B cell (primary cell): ENCODE measurements at regions not wholly inside any gene's neighbourhood (a gene's known extent, or its start where the extent isn't known, plus 50 kb on each side); places are given as distances from the start of the nearest gene placed in this dataset.

ENCODE experiments used
- ATAC-seq: fragments of 200-7000 bp; cut with Tn5 transposase; one replicate; pipeline ENCODE4 v1.10.0; 2021; ENCODE audit warnings: low read depth, mild to moderate bottlenecking, moderate number of reproducible peaks, moderate library complexity
- CTCF ChIA-PET: fragments of 350-600 bp; sonication (Branson Sonifier 250); formaldehyde crosslinking; loops from one replicate; lab custom pipeline; 2021; ENCODE audit warnings: antibody characterized with exemption, inconsistent platforms; lab: Charles Lee
- POLR2A ChIA-PET: fragments of 350-600 bp; sonication (Branson Sonifier 250); formaldehyde crosslinking; loops from one replicate; lab custom pipeline; 2021; ENCODE audit warnings: antibody characterized with exemption; lab: Charles Lee
- DNase-seq: peaks from one replicate; pipeline ENCODE4 v3.0.0; 2013
- H2AFZ ChIP-seq: 2 replicates; pipeline ENCODE4 v1.6.1; 2012; ENCODE audit warnings: mild to moderate bottlenecking, low read depth, low read length; ENCODE audit not compliant: insufficient read depth, poor library complexity, severe bottlenecking
- H3K27ac ChIP-seq, 2 donors: 1 replicate in 1 of 2; 2 replicates in 1 of 2; pipeline ENCODE4 v1.5.1; 2012 to 2013; ENCODE audit warnings: low read length in 2 of 2, mild to moderate bottlenecking in 2 of 2, moderate library complexity in 1 of 2
- H3K27me3 ChIP-seq, 4 experiments: fragments of 200-600 bp in 1 of 4; sonication (generic) in 1 of 4; replicated peaks in 1 of 4; 1 replicate in 2 of 4; 2 replicates in 2 of 4; pipeline versions ENCODE4 v1.6.1 to v1.7.0; 2013 to 2016; ENCODE audit warnings: low read length in 3 of 4, mild to moderate bottlenecking in 2 of 4, mixed read lengths in 1 of 4, moderate library complexity in 1 of 4; ENCODE audit not compliant: insufficient read depth in 4 of 4, control insufficient read depth in 3 of 4; ENCODE audit errors: control extremely low read depth in 1 of 4
- H3K36me3 ChIP-seq, 2 experiments: replicated peaks in 1 of 2; 1 replicate in 1 of 2; 2 replicates in 1 of 2; pipeline versions ENCODE4 v1.6.1 to v1.7.1; 2013; ENCODE audit warnings: low read length in 1 of 2; ENCODE audit not compliant: insufficient read depth in 2 of 2, control insufficient read depth in 1 of 2; ENCODE audit errors: control extremely low read depth in 1 of 2, extremely low read depth in 1 of 2
- H3K4me1 ChIP-seq, 2 donors: fragments of 200-600 bp in 1 of 2; sonication (generic) in 1 of 2; 1 replicate in 1 of 2; 2 replicates in 1 of 2; pipeline versions ENCODE4 v1.5.1 to v1.6.1; 2013 to 2017; ENCODE audit warnings: low read length in 2 of 2; ENCODE audit not compliant: control insufficient read depth in 2 of 2, insufficient read depth in 2 of 2
- H3K4me2 ChIP-seq: replicated peaks from 2 replicates; pipeline ENCODE3; 2012; ENCODE audit warnings: mild to moderate bottlenecking, low read depth, low read length; ENCODE audit not compliant: poor library complexity, severe bottlenecking
- H3K4me3 ChIP-seq, 5 experiments: fragments of 200-600 bp in 1 of 5; sonication (generic) in 1 of 5; 1 replicate in 3 of 5; 2 replicates in 2 of 5; pipeline versions ENCODE4 v1.5.1 to v1.7.0; 2011 to 2016; ENCODE audit warnings: low read length in 4 of 5, mild to moderate bottlenecking in 4 of 5, low read depth in 2 of 5, control low read depth in 1 of 5, moderate library complexity in 1 of 5; ENCODE audit not compliant: insufficient read depth in 1 of 5; ENCODE audit errors: control extremely low read depth in 1 of 5, extremely low read depth in 1 of 5
- H3K79me2 ChIP-seq: fragments of 200-600 bp; sonication (generic); one replicate; pipeline ENCODE4 v1.6.0; 2016; ENCODE audit warnings: low read length; ENCODE audit not compliant: control insufficient read depth, insufficient read depth
- H3K9ac ChIP-seq: fragments of 200-600 bp; sonication (generic); 2 replicates; pipeline ENCODE4 v1.6.1; 2017; ENCODE audit warnings: mild to moderate bottlenecking, low read length, moderate library complexity
- H3K9me3 ChIP-seq, 3 donors: one replicate each; pipeline versions ENCODE4 v1.6.1 to v1.7.1; 2013; ENCODE audit warnings: low read length in 2 of 3; ENCODE audit not compliant: control insufficient read depth in 2 of 3, insufficient read depth in 1 of 3; ENCODE audit errors: control extremely low read depth in 1 of 3
- H4K20me1 ChIP-seq: 2 replicates; pipeline ENCODE4 v1.6.0; 2012; ENCODE audit warnings: mild to moderate bottlenecking, low read length; ENCODE audit not compliant: insufficient read depth, control insufficient read depth, poor library complexity, severe bottlenecking
- H3K27ac Mint-ChIP-seq: one replicate; pipeline ENCODE4 v1.8.0; 2021; ENCODE audit warnings: mixed read lengths
- H3K27me3 Mint-ChIP-seq: one replicate; pipeline ENCODE4 v1.8.0; 2021; ENCODE audit warnings: mixed read lengths
- H3K4me1 Mint-ChIP-seq: one replicate; pipeline ENCODE4 v1.8.0; 2021; ENCODE audit warnings: mixed read lengths
- H3K4me3 Mint-ChIP-seq: one replicate; pipeline ENCODE4 v1.8.0; 2021; ENCODE audit warnings: mixed read lengths
- H3K9me3 Mint-ChIP-seq: one replicate; pipeline ENCODE4 v1.8.0; 2022; ENCODE audit warnings: mixed read lengths; ENCODE audit not compliant: insufficient read depth
- CTCF ChIP-seq: fragments of 200-600 bp; IDR thresholded peaks from one replicate; pipeline ENCODE4 v1.8.0; 2022; ENCODE audit warnings: antibody characterized with exemption, mild to moderate bottlenecking
- EZH2 ChIP-seq: IDR thresholded peaks from 2 replicates; pipeline ENCODE4 v1.6.1; 2012; ENCODE audit warnings: borderline replicate concordance, low read depth, mild to moderate bottlenecking, moderate library complexity, low read length; ENCODE audit not compliant: insufficient read depth, poor library complexity, severe bottlenecking
- WGBS: methylation state at CpG from one replicate; pipeline ENCODE4 v1.1.5; 2013; ENCODE audit warnings: missing lambda C conversion rate; ENCODE audit not compliant: insufficient coverage; 5-methylcytosine and 5-hydroxymethylcytosine counted together
- intact Hi-C: fragments of 100-400 bp; cut with micrococcal nuclease; formaldehyde crosslinking; loops from one replicate; pipeline ENCODE4 v1.10.0; 2022

DNA sequence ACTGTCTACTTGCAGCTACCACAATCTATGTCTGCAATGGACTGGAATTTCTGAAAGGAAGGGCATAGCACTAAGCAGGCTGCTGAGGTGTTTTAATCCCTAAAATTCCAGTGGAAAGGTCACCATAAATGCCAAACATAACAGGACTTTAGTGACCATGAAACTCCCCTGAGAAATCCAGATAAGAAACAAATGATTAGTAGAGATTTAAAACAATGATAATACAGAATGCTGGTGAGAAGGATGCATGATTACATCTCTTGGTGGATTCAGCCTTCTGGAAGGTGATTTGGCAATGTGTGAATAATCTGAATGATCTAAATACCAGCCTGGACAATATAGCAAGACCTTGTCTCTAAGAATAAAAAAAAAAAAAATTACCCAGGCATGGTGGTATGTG, 475.0 kb upstream of the CBLB start:
- Mint-ChIP-seq H3K4me1 (peaks cover 3% of the 10 kb centered on the region), H3K27ac (no peak overlapping the region), H3K9me3 (no peaks in the 10 kb centered on the region), H3K27me3 (peaks cover 2% of the 10 kb centered on the region), H3K4me3 (no peak overlapping the region)
- H3K4me1 ChIP-seq = no peaks in the 10 kb centered on the region
- H3K36me3 ChIP-seq = no peaks in the 10 kb centered on the region
- H4K20me1 ChIP-seq = no peaks in the 10 kb centered on the region
- CTCF ChIA-PET = interaction anchor here (1.2 kb wide), 1 partner anchor 117 kb away, joined by 3 read pairs; no protein-coding TSS in a partner anchor
- H3K27me3 ChIP-seq = no peaks in the 10 kb centered on the region
- no peak overlapping the region for H3K27ac ChIP-seq
- no peak overlapping the region for H2AFZ ChIP-seq
- intact Hi-C loops = no loop called here
- H3K9me3 ChIP-seq = no peaks in the 10 kb centered on the region
- TF ChIP-seq CTCF = no peak
- no peak for TF ChIP-seq EZH2
- DNase-seq (no peak), ATAC-seq (no peak)
- POLR2A ChIA-PET = no interaction called here
- H3K79me2 ChIP-seq = no peaks in the 10 kb centered on the region
- H3K9ac ChIP-seq = no peak overlapping the region
- no peak overlapping the region for H3K4me3 ChIP-seq
- H3K4me2 ChIP-seq = no peak overlapping the region

GRCh38 chr3:106345353-106346027, 476.7 kb upstream of the CBLB start:
- CTCF ChIA-PET = interaction anchor here (0.8 to 1.1 kb wide), 2 partner anchors 12 to 264 kb away, joined by 3 to 4 read pairs; no protein-coding TSS in a partner anchor
- H2AFZ ChIP-seq = no peak overlapping the region
- 100% methylated on average over 1 of the region's 5 CpGs for WGBS

More at GRCh38 chr3:106345353-106346027, 476.7 kb upstream of the CBLB start:
- no peaks in the 10 kb centered on the region for H3K9me3 Mint-ChIP-seq
- no peak overlapping the region for H3K27ac Mint-ChIP-seq
- intact Hi-C loops = no loop called here
- no peak overlapping the region for H3K9ac ChIP-seq
- POLR2A ChIA-PET = no interaction called here
- no peaks in the 10 kb centered on the region for H3K79me2 ChIP-seq
- DNase-seq = no peak
- H3K27ac ChIP-seq = no peak overlapping the region
- H3K27me3 Mint-ChIP-seq = peaks cover 2% of the 10 kb centered on the region
- H3K9me3 ChIP-seq = no peaks in the 10 kb centered on the region
- no peaks in the 10 kb centered on the region for H3K27me3 ChIP-seq
- peaks cover 3% of the 10 kb centered on the region for H3K4me1 Mint-ChIP-seq
- H3K4me2 ChIP-seq = no peak overlapping the region
- H3K4me1 ChIP-seq = no peaks in the 10 kb centered on the region
- H4K20me1 ChIP-seq = no peaks in the 10 kb centered on the region
- ATAC-seq = no peak
- TF ChIP-seq CTCF (no peak), EZH2 (no peak)
- H3K36me3 ChIP-seq = no peaks in the 10 kb centered on the region
- H3K4me3 Mint-ChIP-seq = no peak overlapping the region
- no peak overlapping the region for H3K4me3 ChIP-seq
